ENCODE measurements at regions not wholly inside any gene's neighbourhood (a gene's known extent, or its start where the extent isn't known, plus 50 kb on each side); places are given as distances from the start of the nearest gene placed in this dataset.

DNA sequence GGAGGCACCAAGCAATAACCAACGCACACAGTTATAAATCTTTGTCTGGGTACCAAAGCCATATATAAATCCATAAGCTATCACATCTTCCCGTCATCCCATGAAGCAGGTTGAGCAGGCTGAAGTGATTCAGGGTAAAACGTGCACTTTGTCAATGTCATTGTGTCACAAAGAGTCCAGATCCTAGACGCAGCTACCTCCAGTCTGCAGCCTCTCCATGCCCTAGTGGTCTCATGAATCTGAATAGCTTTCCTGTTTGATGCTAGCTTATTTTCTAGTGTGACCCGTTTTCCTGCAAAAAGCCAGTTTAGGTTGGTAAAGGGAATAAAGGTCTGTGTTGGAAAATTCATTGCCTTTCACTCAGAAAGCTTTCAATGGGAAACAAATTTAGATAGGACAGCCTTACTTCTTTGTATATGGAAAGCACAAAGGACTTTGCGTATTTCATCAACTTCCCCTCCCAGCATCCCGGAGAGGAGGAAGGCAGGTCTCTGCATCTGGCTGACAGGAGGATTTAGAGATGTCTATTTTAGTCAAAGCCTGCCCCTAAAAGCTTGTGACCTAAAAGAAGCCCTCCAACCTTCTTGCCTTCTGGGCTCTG, 222.3 kb upstream of the ARL4C start:
- no peak overlapping the region for H3K27ac ChIP-seq
- no peaks in the 10 kb centered on the region for H3K9me3 ChIP-seq
- H3K4me1 ChIP-seq = no peaks in the 10 kb centered on the region
- TF ChIP-seq, protein P1, sequence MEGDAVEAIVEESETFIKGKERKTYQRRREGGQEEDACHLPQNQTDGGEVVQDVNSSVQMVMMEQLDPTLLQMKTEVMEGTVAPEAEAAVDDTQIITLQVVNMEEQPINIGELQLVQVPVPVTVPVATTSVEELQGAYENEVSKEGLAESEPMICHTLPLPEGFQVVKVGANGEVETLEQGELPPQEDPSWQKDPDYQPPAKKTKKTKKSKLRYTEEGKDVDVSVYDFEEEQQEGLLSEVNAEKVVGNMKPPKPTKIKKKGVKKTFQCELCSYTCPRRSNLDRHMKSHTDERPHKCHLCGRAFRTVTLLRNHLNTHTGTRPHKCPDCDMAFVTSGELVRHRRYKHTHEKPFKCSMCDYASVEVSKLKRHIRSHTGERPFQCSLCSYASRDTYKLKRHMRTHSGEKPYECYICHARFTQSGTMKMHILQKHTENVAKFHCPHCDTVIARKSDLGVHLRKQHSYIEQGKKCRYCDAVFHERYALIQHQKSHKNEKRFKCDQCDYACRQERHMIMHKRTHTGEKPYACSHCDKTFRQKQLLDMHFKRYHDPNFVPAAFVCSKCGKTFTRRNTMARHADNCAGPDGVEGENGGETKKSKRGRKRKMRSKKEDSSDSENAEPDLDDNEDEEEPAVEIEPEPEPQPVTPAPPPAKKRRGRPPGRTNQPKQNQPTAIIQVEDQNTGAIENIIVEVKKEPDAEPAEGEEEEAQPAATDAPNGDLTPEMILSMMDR (IDR thresholded peaks at IDR 0.05) = no peak
- ATAC-seq (no peak), DNase-seq (no peak)
- H3K27me3 ChIP-seq = no peaks in the 10 kb centered on the region
- H3K4me3 ChIP-seq = no peak overlapping the region
- H3K36me3 ChIP-seq = no peaks in the 10 kb centered on the region
- intact Hi-C loops (cut with DNase I) = no loop called here
- WGBS, 2 donors = 79% methylated on average over 7 of the region's 7 CpGs

DNA sequence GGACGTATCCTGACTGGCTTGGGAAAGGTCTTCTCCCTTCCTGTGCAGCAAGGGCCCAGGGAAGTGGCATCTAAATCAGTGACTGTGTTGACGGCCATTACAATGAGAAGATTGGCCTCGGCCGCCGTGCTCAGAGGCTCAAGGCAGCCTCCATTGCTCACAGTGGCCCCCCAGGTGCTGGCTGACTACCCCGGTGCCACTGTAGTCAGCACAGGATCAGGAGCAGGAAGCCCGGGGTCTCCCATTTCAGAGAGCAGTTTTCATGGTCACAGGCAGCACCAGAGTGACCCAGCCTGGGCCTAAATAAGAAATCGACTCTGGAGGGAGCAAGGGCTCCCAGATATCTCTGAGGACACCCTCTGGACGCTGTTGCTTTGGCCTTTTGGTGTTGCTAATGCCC, 219.4 kb upstream of the ARL4C start:
- Histone ChIP-seq H3K4me3 (no peak overlapping the region), H3K36me3 (no peaks in the 10 kb centered on the region), H3K27ac (no peak overlapping the region), H3K9me3 (no peaks in the 10 kb centered on the region), H3K4me1 (no peaks in the 10 kb centered on the region), H3K27me3 (peaks cover 0 to 12% (median 0%) of the 10 kb centered on the region in 7 donors)
- WGBS, 2 donors = 82 to 85% methylated on average over 9 of the region's 9 CpGs
- intact Hi-C loops (cut with DNase I) = no loop called here
- TF ChIP-seq, protein P1 (IDR thresholded peaks at IDR 0.05) = no peak
- ATAC-seq (no peak), DNase-seq (no peak)

GRCh38 chr2:234715671-234716250, 218.9 kb upstream of the ARL4C start:
- H3K4me3 ChIP-seq = no peak overlapping the region
- H3K27me3 ChIP-seq = peaks cover 0 to 13% (median 0%) of the 10 kb centered on the region in 7 donors
- intact Hi-C loops (cut with DNase I) = no loop called here
- H3K9me3 ChIP-seq = no peaks in the 10 kb centered on the region
- H3K36me3 ChIP-seq = no peaks in the 10 kb centered on the region
- no peak overlapping the region for H3K27ac ChIP-seq
- no peaks in the 10 kb centered on the region for H3K4me1 ChIP-seq
- ATAC-seq = no peak
- TF ChIP-seq, protein P1 (IDR thresholded peaks at IDR 0.05) = no peak
- no peak for DNase-seq
- WGBS, 2 donors = 89 to 93% methylated on average over 13 of the region's 13 CpGs

DNA sequence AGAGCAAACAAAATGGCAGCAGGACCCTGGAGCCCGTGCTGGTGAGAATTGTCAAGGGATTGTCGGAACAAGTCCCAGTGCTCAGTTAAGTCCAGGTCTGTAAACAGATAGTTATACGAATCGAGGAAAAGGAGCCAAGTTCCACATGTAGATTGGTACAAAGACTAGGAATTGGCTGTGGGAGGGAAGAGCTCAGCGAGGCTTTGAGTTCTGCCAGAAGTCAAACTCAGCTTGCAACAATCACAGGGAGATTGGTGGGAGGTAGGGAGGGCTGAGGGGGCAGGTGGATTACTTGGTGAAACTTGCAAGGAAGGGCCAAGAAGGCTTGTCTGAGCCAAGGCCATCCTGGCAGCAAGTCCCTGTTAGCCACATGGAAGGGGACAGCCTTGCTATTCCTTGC, 217.8 kb upstream of the ARL4C start:
- no peak for DNase-seq
- TF ChIP-seq, protein P1 (IDR thresholded peaks at IDR 0.05) = no peak
- Histone ChIP-seq H3K9me3 (no peaks in the 10 kb centered on the region), H3K27ac (no peak overlapping the region), H3K4me3 (no peak overlapping the region), H3K27me3 (peaks cover 0 to 19% (median 0%) of the 10 kb centered on the region in 7 donors), H3K4me1 (no peaks in the 10 kb centered on the region), H3K36me3 (no peaks in the 10 kb centered on the region)
- 87 to 91% methylated on average over 5 of the region's 5 CpGs for WGBS, 2 donors
- intact Hi-C loops (cut with DNase I) = no loop called here
- ATAC-seq = no peak

All from heart right ventricle (tissue), 16 donors.